Osteoblast (primary cell): ENCODE measurements at regions not wholly inside any gene's neighbourhood (a gene's known extent, or its start where the extent isn't known, plus 50 kb on each side); places are given as distances from the start of the nearest gene placed in this dataset.

Experiments
- DNase-seq: peaks from one replicate; pipeline ENCODE4 v3.0.0; 2011; ENCODE audit warnings: low spot score, mixed read lengths; ENCODE audit not compliant: insufficient read length; ENCODE audit errors: missing footprints
- H2AFZ ChIP-seq: 2 replicates; pipeline ENCODE4 v1.6.0; 2011; ENCODE audit warnings: mild to moderate bottlenecking, low read length
- H3K27ac ChIP-seq: 2 replicates; pipeline ENCODE4 v1.5.1; 2011; ENCODE audit warnings: mild to moderate bottlenecking, low read depth, low read length, moderate library complexity
- H3K27me3 ChIP-seq: 2 replicates; pipeline ENCODE4 v1.6.0; 2012; ENCODE audit warnings: mild to moderate bottlenecking, control low read depth, inconsistent platforms, low read length, moderate library complexity; ENCODE audit not compliant: insufficient read depth
- H3K36me3 ChIP-seq: 2 replicates; pipeline ENCODE4 v1.5.1; 2011; ENCODE audit warnings: mild to moderate bottlenecking, low read length, control low read depth, moderate library complexity; ENCODE audit not compliant: insufficient read depth
- H3K4me1 ChIP-seq: 2 replicates; pipeline ENCODE4 v1.5.1; 2011; ENCODE audit warnings: mild to moderate bottlenecking, low read length, control low read depth, moderate library complexity; ENCODE audit not compliant: insufficient read depth
- H3K4me2 ChIP-seq: 2 replicates; pipeline ENCODE4 v1.6.0; 2011; ENCODE audit warnings: mild to moderate bottlenecking, low read length; ENCODE audit not compliant: insufficient read depth
- H3K4me3 ChIP-seq: fragments of 200-600 bp; sonication (generic); 3 replicates; pipeline ENCODE4 v1.5.1; 2012; ENCODE audit warnings: mild to moderate bottlenecking, low read length, inconsistent platforms; ENCODE audit not compliant: insufficient read depth
- H3K79me2 ChIP-seq: 2 replicates; pipeline ENCODE4 v1.6.0; 2012; ENCODE audit warnings: mild to moderate bottlenecking, low read length, control low read depth, inconsistent platforms; ENCODE audit not compliant: insufficient read depth
- H3K9me3 ChIP-seq: 2 replicates; pipeline ENCODE4 v1.5.1; 2011; ENCODE audit warnings: low read depth, low read length, control low read depth
- H4K20me1 ChIP-seq: 2 replicates; pipeline ENCODE4 v1.6.0; 2012; ENCODE audit warnings: mild to moderate bottlenecking, low read length, control low read depth; ENCODE audit not compliant: insufficient read depth
- TF ChIP-seq, protein P1 (sequence below): IDR thresholded peaks from 2 replicates; pipeline ENCODE4 v1.5.1; 2011; ENCODE audit warnings: mild to moderate bottlenecking, low read depth, low read length, moderate library complexity; ENCODE audit errors: extremely low read depth

DNA sequence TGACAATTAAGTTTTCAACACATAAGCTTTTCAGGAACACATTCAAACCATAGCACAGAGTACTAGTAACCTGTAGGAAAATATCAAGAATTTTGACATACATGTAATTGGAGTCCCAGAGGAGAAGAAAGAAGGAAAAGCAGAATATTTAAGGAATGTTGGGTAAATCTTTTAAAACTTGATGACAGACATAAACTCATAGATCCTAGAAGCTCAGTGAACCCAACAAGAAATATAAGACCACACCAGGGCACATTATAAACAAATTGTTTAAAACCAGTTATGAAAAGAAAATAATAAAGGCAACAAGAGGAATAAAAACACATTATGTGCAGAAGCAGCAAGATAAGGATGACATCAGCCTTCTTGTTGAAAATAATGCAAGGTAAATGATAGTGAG is 151.5 kb upstream of the ATXN1 start:
- TF ChIP-seq, protein P1, sequence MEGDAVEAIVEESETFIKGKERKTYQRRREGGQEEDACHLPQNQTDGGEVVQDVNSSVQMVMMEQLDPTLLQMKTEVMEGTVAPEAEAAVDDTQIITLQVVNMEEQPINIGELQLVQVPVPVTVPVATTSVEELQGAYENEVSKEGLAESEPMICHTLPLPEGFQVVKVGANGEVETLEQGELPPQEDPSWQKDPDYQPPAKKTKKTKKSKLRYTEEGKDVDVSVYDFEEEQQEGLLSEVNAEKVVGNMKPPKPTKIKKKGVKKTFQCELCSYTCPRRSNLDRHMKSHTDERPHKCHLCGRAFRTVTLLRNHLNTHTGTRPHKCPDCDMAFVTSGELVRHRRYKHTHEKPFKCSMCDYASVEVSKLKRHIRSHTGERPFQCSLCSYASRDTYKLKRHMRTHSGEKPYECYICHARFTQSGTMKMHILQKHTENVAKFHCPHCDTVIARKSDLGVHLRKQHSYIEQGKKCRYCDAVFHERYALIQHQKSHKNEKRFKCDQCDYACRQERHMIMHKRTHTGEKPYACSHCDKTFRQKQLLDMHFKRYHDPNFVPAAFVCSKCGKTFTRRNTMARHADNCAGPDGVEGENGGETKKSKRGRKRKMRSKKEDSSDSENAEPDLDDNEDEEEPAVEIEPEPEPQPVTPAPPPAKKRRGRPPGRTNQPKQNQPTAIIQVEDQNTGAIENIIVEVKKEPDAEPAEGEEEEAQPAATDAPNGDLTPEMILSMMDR = no peak
- H4K20me1 ChIP-seq = no peaks in the 10 kb centered on the region
- no peak overlapping the region for H3K27ac ChIP-seq
- DNase-seq = no peak
- H3K79me2 ChIP-seq = no peaks in the 10 kb centered on the region
- no peak overlapping the region for H3K4me3 ChIP-seq
- H3K4me2 ChIP-seq = no peak overlapping the region
- no peaks in the 10 kb centered on the region for H3K27me3 ChIP-seq
- H3K36me3 ChIP-seq = no peaks in the 10 kb centered on the region
- no peaks in the 10 kb centered on the region for H3K9me3 ChIP-seq
- H3K4me1 ChIP-seq = peaks cover 14% of the 10 kb centered on the region
- H2AFZ ChIP-seq = no peak overlapping the region

DNA sequence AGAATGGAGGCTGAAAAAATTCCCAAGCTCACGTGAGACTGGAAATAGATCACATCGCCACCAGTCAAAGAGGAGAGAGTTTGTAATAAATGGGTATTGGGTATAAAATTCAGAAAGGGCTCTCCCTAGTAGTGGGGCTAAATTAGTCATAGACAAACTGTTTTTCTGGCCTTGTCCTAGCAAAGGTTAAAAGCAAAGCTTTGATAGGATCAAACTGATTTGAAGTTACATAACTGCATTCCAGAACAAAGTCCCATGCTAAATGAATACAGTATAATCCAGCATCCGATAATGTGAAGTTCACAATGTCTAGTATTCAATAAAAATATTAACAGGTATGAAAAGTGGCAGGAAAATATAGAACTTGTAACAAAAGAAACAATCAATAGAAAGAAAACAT is 149.8 kb upstream of the ATXN1 start:
- no peak overlapping the region for H3K4me3 ChIP-seq
- peaks cover 14% of the 10 kb centered on the region for H3K4me1 ChIP-seq
- H3K9me3 ChIP-seq = no peaks in the 10 kb centered on the region
- H3K27ac ChIP-seq = no peak overlapping the region
- H3K79me2 ChIP-seq = no peaks in the 10 kb centered on the region
- no peak for DNase-seq
- no peaks in the 10 kb centered on the region for H3K36me3 ChIP-seq
- no peak overlapping the region for H3K4me2 ChIP-seq
- TF ChIP-seq, protein P1 = no peak
- no peaks in the 10 kb centered on the region for H3K27me3 ChIP-seq
- H2AFZ ChIP-seq = no peak overlapping the region
- H4K20me1 ChIP-seq = no peaks in the 10 kb centered on the region

DNA sequence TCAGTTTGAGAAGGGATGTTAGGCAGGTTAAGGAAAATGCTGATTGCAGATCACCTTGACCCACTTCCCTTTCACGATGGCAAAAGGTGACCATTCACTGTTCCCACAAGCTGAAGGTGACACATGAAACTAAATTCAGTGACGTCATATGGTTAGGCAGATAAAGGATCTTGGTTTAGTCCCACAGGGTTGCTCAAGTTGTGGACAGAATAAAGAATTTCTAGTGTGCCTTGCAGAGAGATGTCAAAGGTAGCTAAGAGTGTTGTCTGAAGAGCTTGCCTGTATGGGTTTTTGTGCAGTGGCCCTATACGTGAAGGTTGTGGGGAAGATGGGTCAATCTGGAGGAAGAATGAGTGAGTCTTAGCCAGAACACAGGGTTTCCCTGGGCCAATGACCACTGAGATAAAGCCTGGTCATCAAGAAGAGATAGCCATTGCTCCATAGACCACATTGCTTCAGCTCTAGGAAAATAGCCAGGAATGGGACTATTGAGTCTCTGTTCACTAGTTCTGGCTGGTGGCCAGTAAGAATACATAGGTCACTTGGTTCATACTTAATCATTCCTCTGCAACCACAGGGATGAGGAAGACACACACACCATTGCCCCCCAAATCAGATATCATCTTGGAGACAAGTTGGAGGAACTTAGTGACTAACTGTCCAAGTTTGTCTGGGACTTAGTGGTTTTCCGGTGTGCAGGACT is 148.5 kb upstream of the ATXN1 start:
- TF ChIP-seq, protein P1 = no peak
- Histone ChIP-seq H3K9me3 (no peaks in the 10 kb centered on the region), H3K4me1 (peaks cover 14% of the 10 kb centered on the region), H3K4me3 (no peak overlapping the region), H3K27me3 (peaks cover 5% of the 10 kb centered on the region), H2AFZ (no peak overlapping the region), H3K4me2 (peak overlapping the region; percentile 23), H3K36me3 (no peaks in the 10 kb centered on the region), H4K20me1 (no peaks in the 10 kb centered on the region), H3K27ac (no peak overlapping the region), H3K79me2 (no peaks in the 10 kb centered on the region)
- peak; percentile 68 for DNase-seq

DNA sequence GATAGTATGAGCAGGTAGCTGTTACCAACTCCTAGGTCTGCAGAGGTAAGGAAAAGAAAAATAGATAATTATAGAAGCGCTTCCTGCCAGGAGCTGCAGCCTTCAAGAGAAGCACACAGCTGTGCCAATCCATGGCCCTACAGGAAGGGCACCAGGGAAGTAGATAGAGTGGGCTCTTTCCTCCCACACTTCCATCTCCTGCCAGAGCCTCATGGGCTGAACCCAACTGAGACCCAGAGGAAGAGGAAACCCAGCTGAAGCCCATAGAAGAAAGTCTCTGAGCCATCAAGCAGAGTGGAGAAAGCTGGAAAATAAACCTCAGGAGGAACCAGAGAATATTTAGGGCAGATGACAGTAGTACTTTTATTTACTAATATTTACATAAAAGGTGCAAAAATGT is 146.7 kb upstream of the ATXN1 start:
- Histone ChIP-seq H3K36me3 (no peaks in the 10 kb centered on the region), H3K27ac (no peak overlapping the region), H3K4me1 (peaks cover 22% of the 10 kb centered on the region), H4K20me1 (no peaks in the 10 kb centered on the region), H2AFZ (no peak overlapping the region), H3K79me2 (no peaks in the 10 kb centered on the region), H3K27me3 (peaks cover 8% of the 10 kb centered on the region), H3K4me3 (no peak overlapping the region), H3K9me3 (no peaks in the 10 kb centered on the region), H3K4me2 (no peak overlapping the region)
- DNase-seq = no peak
- TF ChIP-seq, protein P1 = no peak
